ENCODE measurements at regions not wholly inside any gene's neighbourhood (a gene's known extent, or its start where the extent isn't known, plus 50 kb on each side); places are given as distances from the start of the nearest gene placed in this dataset.
A peak's percentile ranks its signal among the peaks of the same experiment; 100 is the strongest.

GRCh38 chr18:10230072-10230471 is 224.4 kb upstream of the APCDD1 start:
- TF ChIP-seq CTCF (IDR thresholded peaks at IDR 0.05; ENCODE audit: insufficient read depth, low read depth, low read length), result peak; percentile 40
- TF ChIP-seq EZH2 (IDR thresholded peaks at IDR 0.05; ENCODE audit: insufficient read depth, low read length), result no peak

Data from astrocyte (in vitro differentiated cells and primary cell).